ENCODE measurements at regions not wholly inside any gene's neighbourhood (a gene's known extent, or its start where the extent isn't known, plus 50 kb on each side); places are given as distances from the start of the nearest gene placed in this dataset.

GRCh38 chr9:108639696-108640095 lies 216.1 kb downstream of the ACTL7B start:
- H3K36me3 ChIP-seq (ENCODE audit: control insufficient read depth in 2 of 2, insufficient read depth in 2 of 2, low read length in 1 of 2): no peaks in the 10 kb centered on the region
- DNase-seq (ENCODE audit: low read depth in 6 of 9, low spot score in 9 of 9): no peak
- WGBS: 40% methylated on average over 3 of the region's 3 CpGs
- H3K4me3 ChIP-seq (ENCODE audit: low read length in 2 of 2): no peak overlapping the region
- H3K27ac ChIP-seq (ENCODE audit: low read depth in 1 of 2, low read length in 1 of 2): no peak overlapping the region
- H3K4me1 ChIP-seq (ENCODE audit: control insufficient read depth in 2 of 2, insufficient read depth in 2 of 2, low read length in 2 of 2): no peaks in the 10 kb centered on the region
- no peaks in the 10 kb centered on the region for H3K27me3 ChIP-seq (ENCODE audit: control insufficient read depth in 2 of 2, insufficient read depth in 1 of 2, low read length in 1 of 2)
- H3K9me3 ChIP-seq (ENCODE audit: control insufficient read depth in 2 of 2, insufficient read depth in 1 of 2, low read length in 1 of 2): no peaks in the 10 kb centered on the region

DNA sequence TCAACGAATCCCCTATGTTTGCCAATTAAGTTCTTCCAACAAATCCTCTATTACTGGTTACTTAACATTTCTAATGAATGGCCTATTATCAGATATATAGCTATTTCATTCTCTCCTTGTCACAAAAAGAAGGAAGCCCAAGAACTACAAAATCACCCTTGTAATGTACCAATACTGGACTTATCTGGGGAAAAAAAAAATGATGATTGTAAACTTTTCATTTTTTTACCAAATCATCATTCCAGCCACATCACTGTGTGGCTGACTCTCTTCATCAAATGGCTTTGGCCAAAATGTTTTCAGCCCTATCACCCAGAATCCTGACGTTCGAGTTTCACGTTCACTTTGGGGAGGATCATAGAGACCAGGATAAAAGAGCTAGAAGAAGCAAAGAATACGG lies 216.7 kb downstream of the ACTL7B start:
- 91% methylated on average over 5 of the region's 5 CpGs for WGBS
- H3K27me3 ChIP-seq (ENCODE audit: control insufficient read depth in 2 of 2, insufficient read depth in 1 of 2, low read length in 1 of 2): no peaks in the 10 kb centered on the region
- H3K4me1 ChIP-seq (ENCODE audit: control insufficient read depth in 2 of 2, insufficient read depth in 2 of 2, low read length in 2 of 2): no peaks in the 10 kb centered on the region
- H3K27ac ChIP-seq (ENCODE audit: low read depth in 1 of 2, low read length in 1 of 2): no peak overlapping the region
- H3K4me3 ChIP-seq (ENCODE audit: low read length in 2 of 2): no peak overlapping the region
- DNase-seq (ENCODE audit: low read depth in 6 of 9, low spot score in 9 of 9): no peak
- H3K36me3 ChIP-seq (ENCODE audit: control insufficient read depth in 2 of 2, insufficient read depth in 2 of 2, low read length in 1 of 2): no peaks in the 10 kb centered on the region
- H3K9me3 ChIP-seq (ENCODE audit: control insufficient read depth in 2 of 2, insufficient read depth in 1 of 2, low read length in 1 of 2): no peaks in the 10 kb centered on the region

- Histone ChIP-seq H3K4me3 (ENCODE audit: low read length in 2 of 2) (no peak overlapping the region), H3K4me1 (ENCODE audit: control insufficient read depth in 2 of 2, insufficient read depth in 2 of 2, low read length in 2 of 2) (no peaks in the 10 kb centered on the region), H3K27me3 (ENCODE audit: control insufficient read depth in 2 of 2, insufficient read depth in 1 of 2, low read length in 1 of 2) (no peaks in the 10 kb centered on the region), H3K36me3 (ENCODE audit: control insufficient read depth in 2 of 2, insufficient read depth in 2 of 2, low read length in 1 of 2) (no peaks in the 10 kb centered on the region), H3K9me3 (ENCODE audit: control insufficient read depth in 2 of 2, insufficient read depth in 1 of 2, low read length in 1 of 2) (no peaks in the 10 kb centered on the region), H3K27ac (ENCODE audit: low read depth in 1 of 2, low read length in 1 of 2) (no peak overlapping the region)
- DNase-seq (ENCODE audit: low read depth in 6 of 9, low spot score in 9 of 9): no peak
- 93% methylated on average over 6 of the region's 6 CpGs for WGBS
Measured at GRCh38 chr9:108637340-108637739, 218.4 kb downstream of the ACTL7B start.

GRCh38 chr9:108636013-108636412 lies 219.8 kb downstream of the ACTL7B start:
- no peaks in the 10 kb centered on the region for H3K9me3 ChIP-seq (ENCODE audit: control insufficient read depth in 2 of 2, insufficient read depth in 1 of 2, low read length in 1 of 2)
- no peak overlapping the region for H3K27ac ChIP-seq (ENCODE audit: low read depth in 1 of 2, low read length in 1 of 2)
- no peaks in the 10 kb centered on the region for H3K4me1 ChIP-seq (ENCODE audit: control insufficient read depth in 2 of 2, insufficient read depth in 2 of 2, low read length in 2 of 2)
- no peaks in the 10 kb centered on the region for H3K27me3 ChIP-seq (ENCODE audit: control insufficient read depth in 2 of 2, insufficient read depth in 1 of 2, low read length in 1 of 2)
- H3K36me3 ChIP-seq (ENCODE audit: control insufficient read depth in 2 of 2, insufficient read depth in 2 of 2, low read length in 1 of 2): no peaks in the 10 kb centered on the region
- DNase-seq (ENCODE audit: low read depth in 6 of 9, low spot score in 9 of 9): no peak
- H3K4me3 ChIP-seq (ENCODE audit: low read length in 2 of 2): no peak overlapping the region
- 59% methylated on average over 2 of the region's 2 CpGs for WGBS

DNA sequence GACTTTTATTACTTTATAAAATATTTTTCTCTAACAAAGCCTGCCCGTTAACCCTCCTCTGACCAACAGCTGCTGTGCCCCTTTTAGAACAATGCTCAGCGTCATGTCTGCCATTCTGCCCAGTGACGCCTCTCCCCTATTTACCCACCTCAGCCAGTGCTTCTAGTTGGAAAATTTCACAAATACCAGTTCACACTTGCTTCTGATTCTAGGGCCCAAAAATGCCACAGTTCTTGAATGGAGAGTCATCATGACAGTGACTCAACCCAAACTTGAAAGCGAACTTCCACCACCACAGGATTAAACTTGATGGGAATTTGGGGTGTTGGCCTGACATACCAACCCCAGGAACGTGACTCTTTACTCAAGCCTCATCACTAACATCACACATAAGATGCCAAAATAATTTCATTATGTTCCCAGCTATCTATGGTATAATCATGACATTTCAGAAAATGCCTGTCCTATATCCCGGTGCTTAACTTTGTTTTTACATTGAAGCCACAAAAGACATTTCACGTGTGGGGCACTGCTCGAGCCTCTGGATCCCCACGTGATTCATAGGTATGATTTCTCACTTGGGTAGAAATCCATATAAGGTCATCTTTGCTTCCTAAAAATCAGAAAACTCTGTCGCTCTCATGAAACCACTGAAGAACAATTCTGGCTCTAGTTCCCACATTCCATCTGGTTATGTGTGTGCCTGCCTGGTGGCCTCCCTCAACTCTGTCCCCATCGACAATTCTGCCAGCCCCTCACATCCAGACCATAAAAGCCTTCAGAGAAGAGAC lies 220.9 kb downstream of the ACTL7B start:
- WGBS: 93% methylated on average over 11 of the region's 11 CpGs
- H3K4me3 ChIP-seq (ENCODE audit: low read length in 2 of 2): no peak overlapping the region
- no peak for DNase-seq (ENCODE audit: low read depth in 6 of 9, low spot score in 9 of 9)
- no peaks in the 10 kb centered on the region for H3K4me1 ChIP-seq (ENCODE audit: control insufficient read depth in 2 of 2, insufficient read depth in 2 of 2, low read length in 2 of 2)
- H3K27me3 ChIP-seq (ENCODE audit: control insufficient read depth in 2 of 2, insufficient read depth in 1 of 2, low read length in 1 of 2): no peaks in the 10 kb centered on the region
- no peaks in the 10 kb centered on the region for H3K36me3 ChIP-seq (ENCODE audit: control insufficient read depth in 2 of 2, insufficient read depth in 2 of 2, low read length in 1 of 2)
- H3K9me3 ChIP-seq (ENCODE audit: control insufficient read depth in 2 of 2, insufficient read depth in 1 of 2, low read length in 1 of 2): no peaks in the 10 kb centered on the region
- H3K27ac ChIP-seq (ENCODE audit: low read depth in 1 of 2, low read length in 1 of 2): no peak overlapping the region

- DNase-seq (ENCODE audit: low read depth in 6 of 9, low spot score in 9 of 9): peak in 1 of 9 donors; percentile 3
- Histone ChIP-seq H3K36me3 (ENCODE audit: control insufficient read depth in 2 of 2, insufficient read depth in 2 of 2, low read length in 1 of 2) (no peaks in the 10 kb centered on the region), H3K4me1 (ENCODE audit: control insufficient read depth in 2 of 2, insufficient read depth in 2 of 2, low read length in 2 of 2) (no peaks in the 10 kb centered on the region), H3K9me3 (ENCODE audit: control insufficient read depth in 2 of 2, insufficient read depth in 1 of 2, low read length in 1 of 2) (no peaks in the 10 kb centered on the region), H3K4me3 (ENCODE audit: low read length in 2 of 2) (no peak overlapping the region), H3K27me3 (ENCODE audit: control insufficient read depth in 2 of 2, insufficient read depth in 1 of 2, low read length in 1 of 2) (no peaks in the 10 kb centered on the region), H3K27ac (ENCODE audit: low read depth in 1 of 2, low read length in 1 of 2) (no peak overlapping the region)
- WGBS: 67% methylated on average over 5 of the region's 5 CpGs
Measured at GRCh38 chr9:108634204-108634603, 221.6 kb downstream of the ACTL7B start.

DNA sequence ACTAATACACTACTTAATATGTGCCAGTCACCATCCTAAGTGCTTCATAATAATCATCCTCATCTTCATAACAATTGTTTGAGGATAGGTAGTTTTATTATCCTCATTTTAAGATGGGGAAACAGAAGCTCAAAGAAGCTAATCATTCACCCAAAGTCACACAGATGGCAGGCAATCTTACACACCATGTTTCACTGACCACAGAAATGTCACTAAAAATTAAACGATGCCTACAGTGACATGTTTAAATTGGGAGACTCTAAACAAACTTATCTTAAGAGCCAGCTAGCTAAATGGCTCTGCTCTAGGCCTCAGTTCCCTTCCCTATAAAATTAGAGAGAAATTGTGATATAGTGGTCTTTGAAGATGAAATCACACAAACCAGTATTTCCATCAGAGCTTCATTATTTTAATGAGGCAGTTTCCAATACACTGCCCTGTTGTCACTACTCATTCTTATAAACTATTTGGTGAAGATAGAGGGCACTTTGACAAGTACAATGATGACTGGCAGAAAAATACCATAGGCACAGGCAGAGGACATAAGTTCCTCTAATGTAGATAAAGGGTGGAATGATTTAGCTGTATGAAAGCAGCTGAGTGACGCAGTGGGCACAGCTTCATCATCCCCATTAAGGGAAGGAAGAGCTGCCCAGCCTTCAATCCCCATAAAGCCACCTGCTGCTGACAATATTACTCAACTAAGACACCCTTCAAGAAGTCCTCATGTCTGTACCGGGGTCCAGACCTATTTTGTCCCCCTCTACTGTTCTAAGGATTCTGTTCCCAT lies 224.1 kb downstream of the ACTL7B start:
- no peaks in the 10 kb centered on the region for H3K27me3 ChIP-seq (ENCODE audit: control insufficient read depth in 2 of 2, insufficient read depth in 1 of 2, low read length in 1 of 2)
- WGBS: 54% methylated on average over 3 of the region's 3 CpGs
- no peak overlapping the region for H3K27ac ChIP-seq (ENCODE audit: low read depth in 1 of 2, low read length in 1 of 2)
- H3K4me3 ChIP-seq (ENCODE audit: low read length in 2 of 2): no peak overlapping the region
- no peaks in the 10 kb centered on the region for H3K9me3 ChIP-seq (ENCODE audit: control insufficient read depth in 2 of 2, insufficient read depth in 1 of 2, low read length in 1 of 2)
- no peaks in the 10 kb centered on the region for H3K4me1 ChIP-seq (ENCODE audit: control insufficient read depth in 2 of 2, insufficient read depth in 2 of 2, low read length in 2 of 2)
- no peaks in the 10 kb centered on the region for H3K36me3 ChIP-seq (ENCODE audit: control insufficient read depth in 2 of 2, insufficient read depth in 2 of 2, low read length in 1 of 2)
- no peak for DNase-seq (ENCODE audit: low read depth in 6 of 9, low spot score in 9 of 9)

GRCh38 chr9:108628316-108628715 lies 227.5 kb downstream of the ACTL7B start:
- H3K27ac ChIP-seq (ENCODE audit: low read depth in 1 of 2, low read length in 1 of 2): no peak overlapping the region

DNA sequence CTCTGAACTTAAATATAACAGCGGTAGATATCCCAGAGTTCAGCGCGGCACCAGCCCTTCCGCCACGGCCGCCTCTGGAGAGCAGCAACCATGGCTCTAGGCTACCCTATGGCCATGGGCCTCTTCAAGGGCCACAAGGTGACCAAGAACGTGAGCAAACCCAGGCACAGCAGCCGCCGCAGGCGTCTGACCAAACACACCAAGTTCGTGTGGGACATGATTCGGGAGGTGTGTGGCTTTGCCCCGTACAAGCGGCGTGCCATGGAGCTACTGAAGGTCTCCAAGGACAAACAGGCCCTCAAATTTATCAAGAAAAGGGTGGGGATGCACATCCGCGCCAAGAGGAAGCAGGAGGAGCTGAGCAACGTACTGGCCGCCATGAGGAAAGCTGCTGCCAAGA lies 229.0 kb downstream of the ACTL7B start:
- Histone ChIP-seq H3K27ac (ENCODE audit: low read depth in 1 of 2, low read length in 1 of 2) (no peak overlapping the region), H3K36me3 (ENCODE audit: control insufficient read depth in 2 of 2, insufficient read depth in 2 of 2, low read length in 1 of 2) (no peaks in the 10 kb centered on the region), H3K4me3 (ENCODE audit: low read length in 2 of 2) (no peak overlapping the region), H3K9me3 (ENCODE audit: control insufficient read depth in 2 of 2, insufficient read depth in 1 of 2, low read length in 1 of 2) (no peaks in the 10 kb centered on the region), H3K27me3 (ENCODE audit: control insufficient read depth in 2 of 2, insufficient read depth in 1 of 2, low read length in 1 of 2) (no peaks in the 10 kb centered on the region), H3K4me1 (ENCODE audit: control insufficient read depth in 2 of 2, insufficient read depth in 2 of 2, low read length in 2 of 2) (no peaks in the 10 kb centered on the region)
- DNase-seq (ENCODE audit: low read depth in 6 of 9, low spot score in 9 of 9): no peak
- 98% methylated on average over 19 of the region's 19 CpGs for WGBS

More at GRCh38 chr9:108628316-108628715, 227.5 kb downstream of the ACTL7B start:
- no peaks in the 10 kb centered on the region for H3K36me3 ChIP-seq (ENCODE audit: control insufficient read depth in 2 of 2, insufficient read depth in 2 of 2, low read length in 1 of 2)
- H3K9me3 ChIP-seq (ENCODE audit: control insufficient read depth in 2 of 2, insufficient read depth in 1 of 2, low read length in 1 of 2): no peaks in the 10 kb centered on the region
- H3K4me3 ChIP-seq (ENCODE audit: low read length in 2 of 2): no peak overlapping the region
- DNase-seq (ENCODE audit: low read depth in 6 of 9, low spot score in 9 of 9): no peak
- no peaks in the 10 kb centered on the region for H3K4me1 ChIP-seq (ENCODE audit: control insufficient read depth in 2 of 2, insufficient read depth in 2 of 2, low read length in 2 of 2)
- H3K27me3 ChIP-seq (ENCODE audit: control insufficient read depth in 2 of 2, insufficient read depth in 1 of 2, low read length in 1 of 2): no peaks in the 10 kb centered on the region
